WTC11 (cell line): ENCODE measurements at regions not wholly inside any gene's neighbourhood (a gene's known extent, or its start where the extent isn't known, plus 50 kb on each side); places are given as distances from the start of the nearest gene placed in this dataset.

Experiments
- ATAC-seq: fragments of 200-7000 bp; cut with Tn5 transposase; 2 replicates; pipeline ENCODE4 v1.10.0; 2021; ENCODE audit warnings: mild to moderate bottlenecking, moderate library complexity
- CTCF ChIA-PET: fragments of 300-600 bp; sonication (Branson Sonifier 250); formaldehyde crosslinking; loops from one replicate; lab custom pipeline; 2021; ENCODE audit warnings: antibody characterized with exemption; lab: Charles Lee
- POLR2A ChIA-PET: fragments of 350-600 bp; sonication (Branson Sonifier 250); formaldehyde crosslinking; loops from one replicate; lab custom pipeline; 2021; ENCODE audit warnings: antibody characterized with exemption; lab: Charles Lee
- DNase-seq: peaks from one replicate; pipeline ENCODE4 v3.0.0; 2021; ENCODE audit warnings: low spot score
- H3K27ac Mint-ChIP-seq: 2 replicates; pipeline ENCODE4 v1.8.0; 2021; ENCODE audit warnings: mixed read lengths
- H3K27me3 Mint-ChIP-seq: 2 replicates; pipeline ENCODE4 v1.8.0; 2021; ENCODE audit warnings: low read depth, mild to moderate bottlenecking, moderate library complexity, mixed read lengths
- H3K36me3 Mint-ChIP-seq: 2 replicates; pipeline ENCODE4 v1.8.0; 2021; ENCODE audit warnings: mixed read lengths
- H3K4me1 Mint-ChIP-seq: 2 replicates; pipeline ENCODE4 v1.8.0; 2022; ENCODE audit warnings: mixed read lengths
- H3K4me3 Mint-ChIP-seq: 2 replicates; pipeline ENCODE4 v1.8.0; 2021; ENCODE audit warnings: mild to moderate bottlenecking, moderate library complexity, mixed read lengths
- H3K9me3 Mint-ChIP-seq: 2 replicates; pipeline ENCODE4 v1.8.0; 2021; ENCODE audit warnings: mixed read lengths
- AR ChIP-seq: fragments of 250-450 bp; sonication (Bioruptor Pico); IDR thresholded peaks from 2 replicates; pipeline ENCODE4 v1.9.0; 2021; ENCODE audit warnings: mild to moderate bottlenecking
- FOXK1 ChIP-seq: sonication (generic); formaldehyde crosslinking; IDR thresholded peaks from 2 replicates; pipeline ENCODE4 v1.8.0; 2022; ENCODE audit warnings: mild to moderate bottlenecking, moderate library complexity, missing genetic modification reagents
- GRHL2 ChIP-seq: fragments of 250-450 bp; sonication (Bioruptor Pico); IDR thresholded peaks from 2 replicates; pipeline ENCODE4 v1.8.0; 2022; ENCODE audit warnings: mild to moderate bottlenecking, moderate library complexity; ENCODE audit not compliant: insufficient replicate concordance, severe bottlenecking
- GTF2I ChIP-seq: fragments of 250-450 bp; sonication (Bioruptor Pico); conservative IDR thresholded peaks from 2 replicates; pipeline ENCODE4 v1.4.0; 2021; ENCODE audit warnings: mild to moderate bottlenecking
- HMGA2 ChIP-seq: fragments of 250-450 bp; sonication (Bioruptor Pico); IDR thresholded peaks from 2 replicates; pipeline ENCODE4 v1.4.0; 2021; ENCODE audit warnings: mild to moderate bottlenecking, moderate library complexity
- NR3C1 ChIP-seq: sonication (generic); formaldehyde crosslinking; conservative IDR thresholded peaks from 2 replicates; pipeline ENCODE4 v1.8.1; 2023; ENCODE audit warnings: low read depth, mild to moderate bottlenecking, missing genetic modification reagents
- OVOL2 ChIP-seq: fragments of 250-450 bp; sonication (Bioruptor Pico); IDR thresholded peaks from 2 replicates; pipeline ENCODE4 v1.9.0; 2021; ENCODE audit warnings: mild to moderate bottlenecking, borderline replicate concordance
- RORB ChIP-seq: fragments of 250-450 bp; sonication (Bioruptor Pico); IDR thresholded peaks from 2 replicates; pipeline ENCODE4 v1.9.0; 2021; ENCODE audit warnings: mild to moderate bottlenecking
- ZBTB43 ChIP-seq: sonication (generic); formaldehyde crosslinking; IDR thresholded peaks from 2 replicates; pipeline ENCODE4 v1.8.1; 2023; ENCODE audit warnings: mild to moderate bottlenecking, missing genetic modification reagents
- ZNF281 ChIP-seq: sonication (generic); formaldehyde crosslinking; IDR thresholded peaks from 2 replicates; pipeline ENCODE4 v1.8.0; 2023; ENCODE audit warnings: mild to moderate bottlenecking, missing genetic modification reagents
- ZNF317 ChIP-seq: sonication (generic); formaldehyde crosslinking; IDR thresholded peaks from 2 replicates; pipeline ENCODE4 v1.8.1; 2023; ENCODE audit warnings: low read depth, mild to moderate bottlenecking, moderate library complexity, missing genetic modification reagents, borderline replicate concordance
- TF ChIP-seq, protein P1 (sequence below): fragments of 200-600 bp; IDR thresholded peaks from 2 replicates; pipeline ENCODE4 v1.8.0; 2022; ENCODE audit warnings: antibody characterized with exemption

DNA sequence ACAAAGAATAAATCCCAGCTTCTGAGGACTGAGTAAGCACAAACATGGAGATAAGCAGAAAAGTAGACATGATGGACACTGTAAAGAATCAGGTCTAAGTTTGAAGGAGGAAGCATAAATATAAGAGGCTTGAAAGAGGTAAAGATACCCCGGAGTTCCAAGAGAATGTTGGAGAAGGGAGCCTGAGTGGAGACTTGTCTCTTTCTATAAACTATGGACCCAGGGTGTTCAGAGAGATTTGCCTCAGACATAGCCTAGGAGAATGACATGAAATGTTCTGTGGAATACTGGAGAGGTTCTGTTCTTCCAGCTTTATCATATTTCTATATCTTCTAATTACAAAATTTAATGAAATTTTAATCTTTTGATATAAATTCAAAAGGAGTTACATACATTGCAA lies 554.3 kb upstream of the B3GALT2 start (continued):
- TF ChIP-seq ZNF281 (no peak), FOXK1 (CRISPR knock-in tag) (no peak)
- TF ChIP-seq, all 79 proteins: peak for 0

GRCh38 chr1:193736507-193736906 lies 550.1 kb upstream of the B3GALT2 start:
- peaks cover 56% of the 10 kb centered on the region for H3K27me3 Mint-ChIP-seq
- no peak for DNase-seq
- H3K4me3 Mint-ChIP-seq = no peak overlapping the region
- TF ChIP-seq HMGA2 (CRISPR knock-in tag) = peak; percentile 69; the same call in 1 of the 2 replicates
- TF ChIP-seq ZNF281 = no peak
- no peak for ATAC-seq
- no peak overlapping the region for H3K27ac Mint-ChIP-seq
- no peaks in the 10 kb centered on the region for H3K36me3 Mint-ChIP-seq
- peaks cover 10% of the 10 kb centered on the region for H3K4me1 Mint-ChIP-seq
- 0 out of 2 replicates have a peak, but pooled peaks cover 3% of the 10 kb centered on the region for H3K9me3 Mint-ChIP-seq
- POLR2A ChIA-PET = no interaction called here
- CTCF ChIA-PET = no interaction called here

GRCh38 chr1:193733674-193734073 lies 547.3 kb upstream of the B3GALT2 start:
- POLR2A ChIA-PET = no interaction called here
- CTCF ChIA-PET = no interaction called here
- no peak overlapping the region for H3K4me3 Mint-ChIP-seq
- H3K27me3 Mint-ChIP-seq = peaks cover 56% of the 10 kb centered on the region
- DNase-seq = no peak
- no peak overlapping the region for H3K27ac Mint-ChIP-seq
- no peaks in the 10 kb centered on the region for H3K4me1 Mint-ChIP-seq
- ATAC-seq = no peak
- no peaks in the 10 kb centered on the region for H3K36me3 Mint-ChIP-seq
- TF ChIP-seq NR3C1 (CRISPR knock-in tag) = no peak
- TF ChIP-seq ZBTB43 (CRISPR knock-in tag) = no peak
- no peak for TF ChIP-seq GTF2I (CRISPR knock-in tag)
- no peak for TF ChIP-seq AR
- no peak for TF ChIP-seq OVOL2 (CRISPR knock-in tag)
- TF ChIP-seq ZNF317 = no peak
- TF ChIP-seq RORB (CRISPR knock-in tag) = no peak
- TF ChIP-seq, protein P1, sequence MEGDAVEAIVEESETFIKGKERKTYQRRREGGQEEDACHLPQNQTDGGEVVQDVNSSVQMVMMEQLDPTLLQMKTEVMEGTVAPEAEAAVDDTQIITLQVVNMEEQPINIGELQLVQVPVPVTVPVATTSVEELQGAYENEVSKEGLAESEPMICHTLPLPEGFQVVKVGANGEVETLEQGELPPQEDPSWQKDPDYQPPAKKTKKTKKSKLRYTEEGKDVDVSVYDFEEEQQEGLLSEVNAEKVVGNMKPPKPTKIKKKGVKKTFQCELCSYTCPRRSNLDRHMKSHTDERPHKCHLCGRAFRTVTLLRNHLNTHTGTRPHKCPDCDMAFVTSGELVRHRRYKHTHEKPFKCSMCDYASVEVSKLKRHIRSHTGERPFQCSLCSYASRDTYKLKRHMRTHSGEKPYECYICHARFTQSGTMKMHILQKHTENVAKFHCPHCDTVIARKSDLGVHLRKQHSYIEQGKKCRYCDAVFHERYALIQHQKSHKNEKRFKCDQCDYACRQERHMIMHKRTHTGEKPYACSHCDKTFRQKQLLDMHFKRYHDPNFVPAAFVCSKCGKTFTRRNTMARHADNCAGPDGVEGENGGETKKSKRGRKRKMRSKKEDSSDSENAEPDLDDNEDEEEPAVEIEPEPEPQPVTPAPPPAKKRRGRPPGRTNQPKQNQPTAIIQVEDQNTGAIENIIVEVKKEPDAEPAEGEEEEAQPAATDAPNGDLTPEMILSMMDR = no peak
- no peak for TF ChIP-seq GRHL2 (CRISPR knock-in tag)
- H3K9me3 Mint-ChIP-seq = 0 out of 2 replicates have a peak, but pooled peaks cover 3% of the 10 kb centered on the region
